WTC11 (cell line): ENCODE measurements at regions not wholly inside any gene's neighbourhood (a gene's known extent, or its start where the extent isn't known, plus 50 kb on each side); places are given as distances from the start of the nearest gene placed in this dataset.

Source experiments
- ATAC-seq: fragments of 200-7000 bp; cut with Tn5 transposase; 2 replicates; pipeline ENCODE4 v1.10.0; 2021; ENCODE audit warnings: mild to moderate bottlenecking, moderate library complexity
- CTCF ChIA-PET: fragments of 300-600 bp; sonication (Branson Sonifier 250); formaldehyde crosslinking; loops from one replicate; lab custom pipeline; 2021; ENCODE audit warnings: antibody characterized with exemption; lab: Charles Lee
- POLR2A ChIA-PET: fragments of 350-600 bp; sonication (Branson Sonifier 250); formaldehyde crosslinking; loops from one replicate; lab custom pipeline; 2021; ENCODE audit warnings: antibody characterized with exemption; lab: Charles Lee
- DNase-seq: peaks from one replicate; pipeline ENCODE4 v3.0.0; 2021; ENCODE audit warnings: low spot score
- H3K27ac Mint-ChIP-seq: 2 replicates; pipeline ENCODE4 v1.8.0; 2021; ENCODE audit warnings: mixed read lengths
- H3K27me3 Mint-ChIP-seq: 2 replicates; pipeline ENCODE4 v1.8.0; 2021; ENCODE audit warnings: low read depth, mild to moderate bottlenecking, moderate library complexity, mixed read lengths
- H3K36me3 Mint-ChIP-seq: 2 replicates; pipeline ENCODE4 v1.8.0; 2021; ENCODE audit warnings: mixed read lengths
- H3K4me1 Mint-ChIP-seq: 2 replicates; pipeline ENCODE4 v1.8.0; 2022; ENCODE audit warnings: mixed read lengths
- H3K4me3 Mint-ChIP-seq: 2 replicates; pipeline ENCODE4 v1.8.0; 2021; ENCODE audit warnings: mild to moderate bottlenecking, moderate library complexity, mixed read lengths
- H3K9me3 Mint-ChIP-seq: 2 replicates; pipeline ENCODE4 v1.8.0; 2021; ENCODE audit warnings: mixed read lengths
- JUN ChIP-seq: sonication (generic); formaldehyde crosslinking; IDR thresholded peaks from 2 replicates; pipeline ENCODE4 v1.8.0; 2023; ENCODE audit warnings: mild to moderate bottlenecking, missing genetic modification reagents
- NR1H2 ChIP-seq: sonication (generic); formaldehyde crosslinking; IDR thresholded peaks from 2 replicates; pipeline ENCODE4 v1.9.0; 2021; ENCODE audit warnings: mild to moderate bottlenecking, moderate library complexity, missing genetic modification reagents
- PRRX2 ChIP-seq: fragments of 250-450 bp; sonication (Bioruptor Pico); IDR thresholded peaks from 2 replicates; pipeline ENCODE4 v1.8.0; 2021; ENCODE audit warnings: mild to moderate bottlenecking
- TCF7 ChIP-seq: sonication (generic); formaldehyde crosslinking; IDR thresholded peaks from 2 replicates; pipeline ENCODE4 v1.8.0; 2022; ENCODE audit warnings: mild to moderate bottlenecking, low read depth, missing genetic modification reagents, moderate library complexity
- ZNF219 ChIP-seq: sonication (generic); formaldehyde crosslinking; IDR thresholded peaks from 2 replicates; pipeline ENCODE4 v1.8.0; 2023; ENCODE audit warnings: missing genetic modification reagents, mild to moderate bottlenecking, borderline replicate concordance
- ZNF263 ChIP-seq: sonication (generic); formaldehyde crosslinking; IDR thresholded peaks from 2 replicates; pipeline ENCODE4 v1.8.1; 2022; ENCODE audit warnings: low read depth, mild to moderate bottlenecking, moderate library complexity, missing genetic modification reagents
- TF ChIP-seq, protein P1 (sequence below): sonication (generic); formaldehyde crosslinking; conservative IDR thresholded peaks from 2 replicates; pipeline ENCODE4 v1.8.1; 2023; ENCODE audit warnings: mild to moderate bottlenecking, low read depth, missing genetic modification reagents, moderate library complexity
- TF ChIP-seq, protein P2 (sequence below): fragments of 250-450 bp; sonication (Bioruptor Pico); IDR thresholded peaks from 2 replicates; pipeline ENCODE4 v2.1.2; 2022; ENCODE audit warnings: mild to moderate bottlenecking, moderate library complexity
- TF ChIP-seq, protein P3 (sequence below): fragments of 200-600 bp; IDR thresholded peaks from 2 replicates; pipeline ENCODE4 v1.8.0; 2022; ENCODE audit warnings: antibody characterized with exemption
- TF ChIP-seq, protein P4 (sequence below): sonication (generic); formaldehyde crosslinking; IDR thresholded peaks from 2 replicates; pipeline ENCODE4 v1.8.1; 2022; ENCODE audit warnings: mild to moderate bottlenecking, moderate library complexity, missing genetic modification reagents
- TF ChIP-seq, protein P5 (sequence below): sonication (generic); formaldehyde crosslinking; IDR thresholded peaks from 2 replicates; pipeline ENCODE4 v1.8.1; 2023; ENCODE audit warnings: mild to moderate bottlenecking, missing genetic modification reagents, moderate library complexity
- TF ChIP-seq, protein P6 (sequence below): fragments of 250-450 bp; sonication (Bioruptor Pico); conservative IDR thresholded peaks from 2 replicates; pipeline ENCODE4 v1.9.0; 2021; ENCODE audit warnings: mild to moderate bottlenecking
- TF ChIP-seq, protein P7 (sequence below): fragments of 250-450 bp; sonication (Bioruptor Pico); IDR thresholded peaks from 2 replicates; pipeline ENCODE4 v1.9.0; 2021; ENCODE audit warnings: mild to moderate bottlenecking
- TF ChIP-seq, protein P8 (sequence below): sonication (generic); formaldehyde crosslinking; IDR thresholded peaks from 2 replicates; pipeline ENCODE4 v1.8.1; 2023; ENCODE audit warnings: mild to moderate bottlenecking, missing genetic modification reagents, borderline replicate concordance
- TF ChIP-seq, protein P9 (sequence below): sonication (generic); formaldehyde crosslinking; IDR thresholded peaks from 2 replicates; pipeline ENCODE4 v1.8.1; 2022; ENCODE audit warnings: mild to moderate bottlenecking, missing genetic modification reagents, moderate library complexity, borderline replicate concordance

DNA sequence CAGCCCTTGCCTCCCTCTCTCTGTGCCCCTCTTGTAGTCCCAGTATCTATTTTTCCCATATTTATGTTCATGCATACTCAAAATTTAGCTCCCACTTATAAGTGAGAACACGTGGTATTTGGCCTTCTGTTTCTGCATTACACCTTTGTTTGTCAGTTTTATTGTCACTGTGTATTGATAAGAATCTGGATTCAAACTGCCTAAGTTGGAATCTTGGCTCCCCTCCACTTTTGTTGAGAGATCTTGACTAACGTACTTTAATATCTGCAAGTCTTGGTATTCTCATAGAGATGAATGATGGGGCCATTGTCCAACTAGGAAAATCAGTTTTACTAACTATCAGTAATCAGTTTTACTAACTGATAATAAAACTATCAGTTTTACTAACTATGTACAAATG, 87.8 kb upstream of the PRMT6 start:
- Mint-ChIP-seq H3K9me3 (no peaks in the 10 kb centered on the region), H3K27me3 (no peaks in the 10 kb centered on the region), H3K27ac (no peak overlapping the region), H3K36me3 (no peaks in the 10 kb centered on the region), H3K4me3 (no peak overlapping the region), H3K4me1 (no peaks in the 10 kb centered on the region)
- no peak for ATAC-seq
- no peak for TF ChIP-seq NR1H2 (CRISPR knock-in tag)
- CTCF ChIA-PET: no interaction called here
- DNase-seq: no peak
- POLR2A ChIA-PET: interaction anchor here (0.6 kb wide), 1 partner anchor 27 kb away, joined by 3 read pairs; no protein-coding TSS in a partner anchor

DNA sequence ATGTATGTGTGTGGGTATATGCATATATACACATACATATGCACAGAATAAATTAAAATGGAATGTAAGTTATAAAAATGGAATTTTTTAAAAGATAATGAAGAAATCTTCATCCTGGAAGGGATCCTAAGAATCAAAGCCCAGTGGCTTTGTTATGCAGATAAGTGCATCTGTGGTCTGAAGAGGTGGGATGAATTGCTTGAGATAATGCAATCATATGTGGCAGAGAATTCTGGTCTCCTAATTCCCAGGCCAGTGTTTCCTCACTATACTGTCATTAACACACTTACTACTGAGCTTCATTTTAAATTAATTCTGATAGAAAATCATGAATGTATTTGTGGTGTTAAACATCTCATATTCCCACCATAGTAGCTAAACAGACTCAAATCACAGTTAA, 86.7 kb upstream of the PRMT6 start:
- Mint-ChIP-seq H3K9me3 (no peaks in the 10 kb centered on the region), H3K4me1 (no peaks in the 10 kb centered on the region)
- DNase-seq: no peak
- CTCF ChIA-PET: no interaction called here
- no peak for TF ChIP-seq ZNF263 (CRISPR knock-in tag)
- TF ChIP-seq, protein P1, sequence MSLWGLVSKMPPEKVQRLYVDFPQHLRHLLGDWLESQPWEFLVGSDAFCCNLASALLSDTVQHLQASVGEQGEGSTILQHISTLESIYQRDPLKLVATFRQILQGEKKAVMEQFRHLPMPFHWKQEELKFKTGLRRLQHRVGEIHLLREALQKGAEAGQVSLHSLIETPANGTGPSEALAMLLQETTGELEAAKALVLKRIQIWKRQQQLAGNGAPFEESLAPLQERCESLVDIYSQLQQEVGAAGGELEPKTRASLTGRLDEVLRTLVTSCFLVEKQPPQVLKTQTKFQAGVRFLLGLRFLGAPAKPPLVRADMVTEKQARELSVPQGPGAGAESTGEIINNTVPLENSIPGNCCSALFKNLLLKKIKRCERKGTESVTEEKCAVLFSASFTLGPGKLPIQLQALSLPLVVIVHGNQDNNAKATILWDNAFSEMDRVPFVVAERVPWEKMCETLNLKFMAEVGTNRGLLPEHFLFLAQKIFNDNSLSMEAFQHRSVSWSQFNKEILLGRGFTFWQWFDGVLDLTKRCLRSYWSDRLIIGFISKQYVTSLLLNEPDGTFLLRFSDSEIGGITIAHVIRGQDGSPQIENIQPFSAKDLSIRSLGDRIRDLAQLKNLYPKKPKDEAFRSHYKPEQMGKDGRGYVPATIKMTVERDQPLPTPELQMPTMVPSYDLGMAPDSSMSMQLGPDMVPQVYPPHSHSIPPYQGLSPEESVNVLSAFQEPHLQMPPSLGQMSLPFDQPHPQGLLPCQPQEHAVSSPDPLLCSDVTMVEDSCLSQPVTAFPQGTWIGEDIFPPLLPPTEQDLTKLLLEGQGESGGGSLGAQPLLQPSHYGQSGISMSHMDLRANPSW (CRISPR knock-in tag): no peak
- TF ChIP-seq, protein P2, sequence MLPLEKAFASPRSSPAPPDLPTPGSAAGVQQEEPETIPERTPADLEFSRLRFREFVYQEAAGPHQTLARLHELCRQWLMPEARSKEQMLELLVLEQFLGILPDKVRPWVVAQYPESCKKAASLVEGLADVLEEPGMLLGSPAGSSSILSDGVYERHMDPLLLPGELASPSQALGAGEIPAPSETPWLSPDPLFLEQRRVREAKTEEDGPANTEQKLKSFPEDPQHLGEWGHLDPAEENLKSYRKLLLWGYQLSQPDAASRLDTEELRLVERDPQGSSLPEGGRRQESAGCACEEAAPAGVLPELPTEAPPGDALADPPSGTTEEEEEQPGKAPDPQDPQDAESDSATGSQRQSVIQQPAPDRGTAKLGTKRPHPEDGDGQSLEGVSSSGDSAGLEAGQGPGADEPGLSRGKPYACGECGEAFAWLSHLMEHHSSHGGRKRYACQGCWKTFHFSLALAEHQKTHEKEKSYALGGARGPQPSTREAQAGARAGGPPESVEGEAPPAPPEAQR (CRISPR knock-in tag): no peak
- TF ChIP-seq, protein P3, sequence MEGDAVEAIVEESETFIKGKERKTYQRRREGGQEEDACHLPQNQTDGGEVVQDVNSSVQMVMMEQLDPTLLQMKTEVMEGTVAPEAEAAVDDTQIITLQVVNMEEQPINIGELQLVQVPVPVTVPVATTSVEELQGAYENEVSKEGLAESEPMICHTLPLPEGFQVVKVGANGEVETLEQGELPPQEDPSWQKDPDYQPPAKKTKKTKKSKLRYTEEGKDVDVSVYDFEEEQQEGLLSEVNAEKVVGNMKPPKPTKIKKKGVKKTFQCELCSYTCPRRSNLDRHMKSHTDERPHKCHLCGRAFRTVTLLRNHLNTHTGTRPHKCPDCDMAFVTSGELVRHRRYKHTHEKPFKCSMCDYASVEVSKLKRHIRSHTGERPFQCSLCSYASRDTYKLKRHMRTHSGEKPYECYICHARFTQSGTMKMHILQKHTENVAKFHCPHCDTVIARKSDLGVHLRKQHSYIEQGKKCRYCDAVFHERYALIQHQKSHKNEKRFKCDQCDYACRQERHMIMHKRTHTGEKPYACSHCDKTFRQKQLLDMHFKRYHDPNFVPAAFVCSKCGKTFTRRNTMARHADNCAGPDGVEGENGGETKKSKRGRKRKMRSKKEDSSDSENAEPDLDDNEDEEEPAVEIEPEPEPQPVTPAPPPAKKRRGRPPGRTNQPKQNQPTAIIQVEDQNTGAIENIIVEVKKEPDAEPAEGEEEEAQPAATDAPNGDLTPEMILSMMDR: no peak
- no peak for TF ChIP-seq PRRX2
- TF ChIP-seq, protein P4, sequence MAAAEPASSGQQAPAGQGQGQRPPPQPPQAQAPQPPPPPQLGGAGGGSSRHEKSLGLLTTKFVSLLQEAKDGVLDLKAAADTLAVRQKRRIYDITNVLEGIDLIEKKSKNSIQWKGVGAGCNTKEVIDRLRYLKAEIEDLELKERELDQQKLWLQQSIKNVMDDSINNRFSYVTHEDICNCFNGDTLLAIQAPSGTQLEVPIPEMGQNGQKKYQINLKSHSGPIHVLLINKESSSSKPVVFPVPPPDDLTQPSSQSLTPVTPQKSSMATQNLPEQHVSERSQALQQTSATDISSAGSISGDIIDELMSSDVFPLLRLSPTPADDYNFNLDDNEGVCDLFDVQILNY: no peak
- TF ChIP-seq ZNF219 (CRISPR knock-in tag): no peak
- no peak for TF ChIP-seq JUN
- TF ChIP-seq, all 79 proteins: peak for 0
- POLR2A ChIA-PET: no interaction called here
- H3K36me3 Mint-ChIP-seq: no peaks in the 10 kb centered on the region
- no peak for ATAC-seq
- H3K27me3 Mint-ChIP-seq: no peaks in the 10 kb centered on the region
- no peak overlapping the region for H3K4me3 Mint-ChIP-seq
- H3K27ac Mint-ChIP-seq: no peak overlapping the region

DNA sequence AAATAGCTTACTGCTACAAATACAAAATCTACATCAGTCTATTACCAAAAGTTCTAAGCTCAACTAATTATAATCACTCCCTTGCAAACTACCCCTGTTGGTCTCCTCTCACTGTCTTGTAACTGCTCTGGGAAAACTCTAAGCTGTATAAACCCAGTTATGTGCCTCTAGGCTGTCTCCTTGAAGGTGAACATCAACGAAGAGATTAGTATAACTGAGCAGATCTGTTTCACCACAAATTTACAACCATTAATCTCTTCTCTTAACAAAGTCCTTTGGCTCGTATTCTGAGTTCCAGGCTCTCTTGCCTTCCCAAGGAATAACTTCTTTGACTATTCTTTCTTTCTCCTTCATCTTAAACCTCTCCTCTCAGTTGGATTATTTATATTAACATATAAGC, 84.4 kb upstream of the PRMT6 start:
- peaks cover 11% of the 10 kb centered on the region for H3K9me3 Mint-ChIP-seq
- CTCF ChIA-PET: no interaction called here
- H3K4me3 Mint-ChIP-seq: no peak overlapping the region
- POLR2A ChIA-PET: no interaction called here
- DNase-seq (no peak), ATAC-seq (no peak)
- H3K4me1 Mint-ChIP-seq: no peaks in the 10 kb centered on the region
- peaks cover 6% of the 10 kb centered on the region for H3K36me3 Mint-ChIP-seq
- no peak overlapping the region for H3K27ac Mint-ChIP-seq
- no peaks in the 10 kb centered on the region for H3K27me3 Mint-ChIP-seq
- TF ChIP-seq, protein P5, sequence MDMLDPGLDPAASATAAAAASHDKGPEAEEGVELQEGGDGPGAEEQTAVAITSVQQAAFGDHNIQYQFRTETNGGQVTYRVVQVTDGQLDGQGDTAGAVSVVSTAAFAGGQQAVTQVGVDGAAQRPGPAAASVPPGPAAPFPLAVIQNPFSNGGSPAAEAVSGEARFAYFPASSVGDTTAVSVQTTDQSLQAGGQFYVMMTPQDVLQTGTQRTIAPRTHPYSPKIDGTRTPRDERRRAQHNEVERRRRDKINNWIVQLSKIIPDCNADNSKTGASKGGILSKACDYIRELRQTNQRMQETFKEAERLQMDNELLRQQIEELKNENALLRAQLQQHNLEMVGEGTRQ (CRISPR knock-in tag): no peak
- TF ChIP-seq, protein P6, sequence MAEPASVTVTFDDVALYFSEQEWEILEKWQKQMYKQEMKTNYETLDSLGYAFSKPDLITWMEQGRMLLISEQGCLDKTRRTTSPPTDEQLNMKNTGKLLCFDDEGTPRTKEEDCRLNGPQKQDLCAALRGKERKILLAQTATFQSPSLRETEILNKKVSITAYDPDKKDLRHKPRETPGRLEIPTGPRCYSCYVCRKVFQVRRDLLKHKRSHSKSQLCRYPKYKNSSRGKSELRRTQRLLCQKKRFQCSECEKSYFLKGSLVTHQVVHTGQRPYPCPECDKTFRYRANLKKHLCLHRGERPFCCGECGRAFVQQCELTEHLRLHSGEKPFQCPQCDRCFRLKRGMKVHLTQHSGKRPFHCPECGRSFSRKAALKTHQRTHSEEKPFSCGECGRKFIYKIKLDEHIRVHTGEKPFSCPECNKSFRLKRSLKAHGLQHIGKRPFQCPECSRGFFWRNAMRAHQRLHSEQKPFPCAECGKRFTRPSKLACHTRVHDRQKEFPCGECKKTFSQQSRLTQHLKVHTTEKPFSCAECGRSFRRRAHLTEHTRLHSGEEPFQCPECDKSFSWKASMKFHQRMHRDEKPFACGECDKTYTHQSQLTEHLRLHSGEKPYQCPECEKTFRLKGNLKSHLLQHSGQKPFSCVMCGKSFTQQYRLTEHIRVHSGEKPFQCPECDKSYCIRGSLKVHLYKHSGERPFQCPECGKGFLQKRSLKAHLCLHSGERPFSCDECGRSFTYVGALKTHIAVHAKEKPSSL (CRISPR knock-in tag): no peak
- no peak for TF ChIP-seq TCF7 (CRISPR knock-in tag)
- TF ChIP-seq, protein P7, sequence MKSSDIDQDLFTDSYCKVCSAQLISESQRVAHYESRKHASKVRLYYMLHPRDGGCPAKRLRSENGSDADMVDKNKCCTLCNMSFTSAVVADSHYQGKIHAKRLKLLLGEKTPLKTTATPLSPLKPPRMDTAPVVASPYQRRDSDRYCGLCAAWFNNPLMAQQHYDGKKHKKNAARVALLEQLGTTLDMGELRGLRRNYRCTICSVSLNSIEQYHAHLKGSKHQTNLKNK (CRISPR knock-in tag): no peak
- TF ChIP-seq, protein P8, sequence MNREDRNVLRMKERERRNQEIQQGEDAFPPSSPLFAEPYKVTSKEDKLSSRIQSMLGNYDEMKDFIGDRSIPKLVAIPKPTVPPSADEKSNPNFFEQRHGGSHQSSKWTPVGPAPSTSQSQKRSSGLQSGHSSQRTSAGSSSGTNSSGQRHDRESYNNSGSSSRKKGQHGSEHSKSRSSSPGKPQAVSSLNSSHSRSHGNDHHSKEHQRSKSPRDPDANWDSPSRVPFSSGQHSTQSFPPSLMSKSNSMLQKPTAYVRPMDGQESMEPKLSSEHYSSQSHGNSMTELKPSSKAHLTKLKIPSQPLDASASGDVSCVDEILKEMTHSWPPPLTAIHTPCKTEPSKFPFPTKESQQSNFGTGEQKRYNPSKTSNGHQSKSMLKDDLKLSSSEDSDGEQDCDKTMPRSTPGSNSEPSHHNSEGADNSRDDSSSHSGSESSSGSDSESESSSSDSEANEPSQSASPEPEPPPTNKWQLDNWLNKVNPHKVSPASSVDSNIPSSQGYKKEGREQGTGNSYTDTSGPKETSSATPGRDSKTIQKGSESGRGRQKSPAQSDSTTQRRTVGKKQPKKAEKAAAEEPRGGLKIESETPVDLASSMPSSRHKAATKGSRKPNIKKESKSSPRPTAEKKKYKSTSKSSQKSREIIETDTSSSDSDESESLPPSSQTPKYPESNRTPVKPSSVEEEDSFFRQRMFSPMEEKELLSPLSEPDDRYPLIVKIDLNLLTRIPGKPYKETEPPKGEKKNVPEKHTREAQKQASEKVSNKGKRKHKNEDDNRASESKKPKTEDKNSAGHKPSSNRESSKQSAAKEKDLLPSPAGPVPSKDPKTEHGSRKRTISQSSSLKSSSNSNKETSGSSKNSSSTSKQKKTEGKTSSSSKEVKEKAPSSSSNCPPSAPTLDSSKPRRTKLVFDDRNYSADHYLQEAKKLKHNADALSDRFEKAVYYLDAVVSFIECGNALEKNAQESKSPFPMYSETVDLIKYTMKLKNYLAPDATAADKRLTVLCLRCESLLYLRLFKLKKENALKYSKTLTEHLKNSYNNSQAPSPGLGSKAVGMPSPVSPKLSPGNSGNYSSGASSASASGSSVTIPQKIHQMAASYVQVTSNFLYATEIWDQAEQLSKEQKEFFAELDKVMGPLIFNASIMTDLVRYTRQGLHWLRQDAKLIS: no peak
- TF ChIP-seq, protein P9, sequence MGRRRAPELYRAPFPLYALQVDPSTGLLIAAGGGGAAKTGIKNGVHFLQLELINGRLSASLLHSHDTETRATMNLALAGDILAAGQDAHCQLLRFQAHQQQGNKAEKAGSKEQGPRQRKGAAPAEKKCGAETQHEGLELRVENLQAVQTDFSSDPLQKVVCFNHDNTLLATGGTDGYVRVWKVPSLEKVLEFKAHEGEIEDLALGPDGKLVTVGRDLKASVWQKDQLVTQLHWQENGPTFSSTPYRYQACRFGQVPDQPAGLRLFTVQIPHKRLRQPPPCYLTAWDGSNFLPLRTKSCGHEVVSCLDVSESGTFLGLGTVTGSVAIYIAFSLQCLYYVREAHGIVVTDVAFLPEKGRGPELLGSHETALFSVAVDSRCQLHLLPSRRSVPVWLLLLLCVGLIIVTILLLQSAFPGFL: no peak
